ENCODE measurements at regions not wholly inside any gene's neighbourhood (a gene's known extent, or its start where the extent isn't known, plus 50 kb on each side); places are given as distances from the start of the nearest gene placed in this dataset.

GRCh38 chr22:48697694-48698276, 1129.9 kb downstream of the BRD1 start:
- no peak for TF ChIP-seq CTCF (IDR thresholded peaks at IDR 0.05; ENCODE audit: insufficient read depth, low read length, poor library complexity, severe bottlenecking)

DNA sequence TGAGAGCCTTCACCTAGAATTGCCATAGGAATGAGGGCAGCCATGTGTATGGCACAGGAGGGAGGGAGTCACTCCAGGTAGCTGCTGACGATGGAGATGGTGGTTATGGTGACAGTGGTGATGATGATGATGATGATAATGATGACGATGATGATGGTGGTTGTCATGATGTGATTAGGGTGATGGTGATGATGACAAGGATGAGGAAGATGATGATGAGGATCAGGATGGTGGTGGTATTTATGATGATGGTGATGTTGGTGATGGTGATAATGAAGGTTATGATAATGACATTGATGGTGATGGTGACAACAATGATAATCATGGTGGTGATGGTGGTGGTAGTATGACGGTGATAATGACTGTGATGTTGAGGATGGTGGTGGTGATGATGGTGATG, 1130.5 kb downstream of the BRD1 start:
- Histone ChIP-seq H3K4me3 (replicated peaks; ENCODE audit: low read depth, low read length) (no peak overlapping the region), H3K36me3 (ENCODE audit: control insufficient read depth, insufficient read depth, low read length) (no peaks in the 10 kb centered on the region), H3K27me3 (replicated peaks; ENCODE audit: control insufficient read depth, insufficient read depth, low read length) (no peaks in the 10 kb centered on the region)
- no peak for DNase-seq (ENCODE audit: extremely low read depth, insufficient read length)
- no peak for TF ChIP-seq CTCF (IDR thresholded peaks at IDR 0.05; ENCODE audit: insufficient read depth, low read length, poor library complexity, severe bottlenecking)

More at GRCh38 chr22:48697694-48698276, 1129.9 kb downstream of the BRD1 start:
- Histone ChIP-seq H3K36me3 (ENCODE audit: control insufficient read depth, insufficient read depth, low read length) (no peaks in the 10 kb centered on the region), H3K27me3 (replicated peaks; ENCODE audit: control insufficient read depth, insufficient read depth, low read length) (no peaks in the 10 kb centered on the region), H3K4me3 (replicated peaks; ENCODE audit: low read depth, low read length) (no peak overlapping the region)
- no peak for DNase-seq (ENCODE audit: extremely low read depth, insufficient read length)

DNA sequence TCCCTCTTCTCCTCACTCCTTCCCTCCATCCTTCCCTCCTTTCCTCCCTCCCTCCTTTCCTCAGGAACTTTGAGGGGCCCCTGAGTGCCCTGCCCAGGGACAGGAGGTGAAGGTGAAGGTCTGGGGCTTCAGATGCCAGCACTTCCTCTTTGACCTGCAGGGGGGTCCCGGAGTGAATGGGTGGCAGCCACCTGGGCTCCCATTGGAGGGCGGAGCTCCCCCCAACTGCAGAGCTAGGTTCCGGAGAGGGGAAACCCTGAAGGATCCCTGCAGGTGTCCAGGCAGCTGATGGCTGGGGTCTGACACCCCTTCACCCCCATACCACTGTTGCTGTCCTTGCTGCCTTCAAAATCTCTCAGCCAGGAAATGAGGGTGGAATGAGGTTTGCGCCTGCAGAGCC, 1131.3 kb downstream of the BRD1 start:
- H3K27me3 ChIP-seq (replicated peaks; ENCODE audit: control insufficient read depth, insufficient read depth, low read length) = no peaks in the 10 kb centered on the region
- no peak for DNase-seq (ENCODE audit: extremely low read depth, insufficient read length)
- H3K4me3 ChIP-seq (replicated peaks; ENCODE audit: low read depth, low read length) = no peak overlapping the region
- H3K36me3 ChIP-seq (ENCODE audit: control insufficient read depth, insufficient read depth, low read length) = no peaks in the 10 kb centered on the region
- TF ChIP-seq CTCF (IDR thresholded peaks at IDR 0.05; ENCODE audit: insufficient read depth, low read length, poor library complexity, severe bottlenecking) = no peak

DNA sequence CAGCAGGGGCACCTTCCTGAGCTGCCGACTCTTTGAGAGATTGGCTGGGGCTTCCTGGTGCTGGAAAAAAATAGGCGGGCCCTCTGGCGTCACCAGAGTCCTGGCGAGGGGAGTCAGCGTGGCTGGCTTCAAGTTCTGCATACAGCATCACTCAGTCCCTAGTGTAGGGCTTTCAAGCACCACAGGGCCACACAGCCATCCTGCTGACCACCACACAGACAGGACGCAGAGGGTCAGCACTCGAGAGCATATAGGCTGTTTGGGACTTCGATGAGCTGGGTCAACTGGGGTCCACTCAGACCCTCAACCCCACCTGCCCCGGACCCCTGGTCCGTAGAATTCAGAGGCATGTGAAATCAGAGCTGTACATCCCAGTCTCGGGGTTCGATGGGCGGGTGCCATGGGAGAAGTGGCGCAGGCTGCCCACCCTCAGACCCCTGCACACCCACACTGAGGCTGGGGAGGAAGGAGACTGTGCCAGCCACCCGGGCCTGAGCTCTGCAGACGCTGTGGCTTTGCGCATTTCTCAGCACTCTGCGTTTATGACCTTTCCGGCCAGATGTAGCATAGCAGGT, 1131.9 kb downstream of the BRD1 start:
- Histone ChIP-seq H3K27me3 (replicated peaks; ENCODE audit: control insufficient read depth, insufficient read depth, low read length) (no peaks in the 10 kb centered on the region), H3K36me3 (ENCODE audit: control insufficient read depth, insufficient read depth, low read length) (no peaks in the 10 kb centered on the region), H3K4me3 (replicated peaks; ENCODE audit: low read depth, low read length) (no peak overlapping the region)
- no peak for DNase-seq (ENCODE audit: extremely low read depth, insufficient read length)
- no peak for TF ChIP-seq CTCF (IDR thresholded peaks at IDR 0.05; ENCODE audit: insufficient read depth, low read length, poor library complexity, severe bottlenecking)

DNA sequence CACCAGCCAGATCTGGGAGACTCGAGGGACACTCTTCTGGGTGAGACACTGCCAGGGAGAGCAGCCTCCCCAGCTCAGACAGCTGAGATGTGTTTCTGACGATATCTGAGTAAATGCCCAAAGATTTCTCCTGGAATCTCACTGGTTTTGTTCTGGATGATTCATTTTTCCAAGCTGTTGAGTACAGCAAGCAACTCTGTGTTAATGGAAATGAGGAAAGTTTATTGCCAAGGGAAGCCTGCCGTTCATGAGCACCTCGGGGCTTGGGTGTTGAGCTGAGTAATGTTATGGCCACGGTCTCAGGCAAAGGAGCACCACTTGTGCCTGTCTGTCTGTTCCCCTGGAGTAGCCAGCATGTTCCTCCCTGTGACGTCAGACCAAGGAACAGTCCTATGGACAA, 1132.4 kb downstream of the BRD1 start:
- Histone ChIP-seq H3K27me3 (replicated peaks; ENCODE audit: control insufficient read depth, insufficient read depth, low read length) (no peaks in the 10 kb centered on the region), H3K4me3 (replicated peaks; ENCODE audit: low read depth, low read length) (no peak overlapping the region), H3K36me3 (ENCODE audit: control insufficient read depth, insufficient read depth, low read length) (no peaks in the 10 kb centered on the region)
- TF ChIP-seq CTCF (IDR thresholded peaks at IDR 0.05; ENCODE audit: insufficient read depth, low read length, poor library complexity, severe bottlenecking) = no peak
- DNase-seq (ENCODE audit: extremely low read depth, insufficient read length) = no peak
